ENCODE measurements at regions not wholly inside any gene's neighbourhood (a gene's known extent, or its start where the extent isn't known, plus 50 kb on each side); places are given as distances from the start of the nearest gene placed in this dataset.

DNA sequence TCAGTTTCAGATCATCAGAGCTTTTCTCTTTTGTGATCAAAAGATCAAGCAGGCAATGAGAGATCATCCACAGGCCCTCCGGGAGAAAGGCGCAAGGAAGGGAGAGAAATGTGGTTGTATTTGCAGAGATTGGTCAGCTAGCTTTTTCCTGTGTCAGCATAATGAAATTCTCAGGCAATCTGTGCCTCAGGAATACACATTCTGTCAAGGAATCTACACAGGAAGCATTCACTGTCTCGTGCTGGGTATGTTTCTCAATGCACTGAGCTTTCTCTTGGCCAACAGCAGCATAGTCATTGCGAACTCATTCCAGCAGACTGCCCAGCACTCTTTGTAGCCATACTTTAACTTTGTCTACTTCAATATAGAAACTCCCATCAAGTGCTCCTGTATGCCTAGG is 413.7 kb downstream of the PPP3CA start:
- H3K36me3 ChIP-seq: no peaks in the 10 kb centered on the region

DNA sequence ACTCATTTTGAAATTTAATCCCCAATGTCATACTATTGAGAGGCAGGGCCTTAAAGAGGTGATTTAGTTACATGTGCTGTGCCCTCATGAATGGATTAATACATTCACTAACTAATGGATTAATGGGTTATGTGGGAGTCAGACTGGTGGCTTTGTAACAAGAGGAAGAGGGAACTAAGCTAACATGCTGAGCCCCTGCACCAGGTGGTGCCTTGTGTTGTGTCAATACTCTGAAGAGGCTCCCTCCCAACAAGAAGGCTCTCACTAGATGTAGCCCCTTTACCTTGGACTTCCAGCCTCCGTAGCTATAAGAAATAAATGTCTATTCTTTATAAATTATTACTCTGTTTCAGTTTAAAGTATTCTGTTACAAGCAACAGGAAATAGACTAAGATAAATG is 411.9 kb upstream of the EMCN start:
- 73% methylated on average over 1 of the region's 1 CpG for WGBS
- Histone ChIP-seq H3K4me1 (peaks cover 0 to 10% (median 0%) of the 10 kb centered on the region in 4 donors), H3K4me3 (no peak overlapping the region), H3K9me3 (no peaks in the 10 kb centered on the region), H3K27ac (replicated peaks in 1 of 4) (no peak overlapping the region), H3K36me3 (no peaks in the 10 kb centered on the region), H3K27me3 (no peaks in the 10 kb centered on the region)
- intact Hi-C loops (cut with DNase I): no loop called here
- TF ChIP-seq POLR2A (IDR thresholded peaks at IDR 0.05; ENCODE audit: low read depth) (no peak), EP300 (IDR thresholded peaks at IDR 0.05) (no peak), POLR2AphosphoS5 (IDR thresholded peaks at IDR 0.05) (no peak)
- TF ChIP-seq, protein P1, sequence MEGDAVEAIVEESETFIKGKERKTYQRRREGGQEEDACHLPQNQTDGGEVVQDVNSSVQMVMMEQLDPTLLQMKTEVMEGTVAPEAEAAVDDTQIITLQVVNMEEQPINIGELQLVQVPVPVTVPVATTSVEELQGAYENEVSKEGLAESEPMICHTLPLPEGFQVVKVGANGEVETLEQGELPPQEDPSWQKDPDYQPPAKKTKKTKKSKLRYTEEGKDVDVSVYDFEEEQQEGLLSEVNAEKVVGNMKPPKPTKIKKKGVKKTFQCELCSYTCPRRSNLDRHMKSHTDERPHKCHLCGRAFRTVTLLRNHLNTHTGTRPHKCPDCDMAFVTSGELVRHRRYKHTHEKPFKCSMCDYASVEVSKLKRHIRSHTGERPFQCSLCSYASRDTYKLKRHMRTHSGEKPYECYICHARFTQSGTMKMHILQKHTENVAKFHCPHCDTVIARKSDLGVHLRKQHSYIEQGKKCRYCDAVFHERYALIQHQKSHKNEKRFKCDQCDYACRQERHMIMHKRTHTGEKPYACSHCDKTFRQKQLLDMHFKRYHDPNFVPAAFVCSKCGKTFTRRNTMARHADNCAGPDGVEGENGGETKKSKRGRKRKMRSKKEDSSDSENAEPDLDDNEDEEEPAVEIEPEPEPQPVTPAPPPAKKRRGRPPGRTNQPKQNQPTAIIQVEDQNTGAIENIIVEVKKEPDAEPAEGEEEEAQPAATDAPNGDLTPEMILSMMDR (IDR thresholded peaks at IDR 0.05): no peak
- DNase-seq (ENCODE audit: extremely low spot score): no peak

More for the DNA sequence above, 413.7 kb downstream of the PPP3CA start:
- Histone ChIP-seq H3K27ac (replicated peaks in 1 of 4) (no peak overlapping the region), H3K27me3 (no peaks in the 10 kb centered on the region), H3K9me3 (no peaks in the 10 kb centered on the region), H3K4me3 (no peak overlapping the region), H3K4me1 (peaks cover 0 to 10% (median 0%) of the 10 kb centered on the region in 4 donors)
- WGBS: 61% methylated on average over 4 of the region's 4 CpGs
- TF ChIP-seq POLR2AphosphoS5 (IDR thresholded peaks at IDR 0.05) (no peak), EP300 (IDR thresholded peaks at IDR 0.05) (no peak), POLR2A (IDR thresholded peaks at IDR 0.05; ENCODE audit: low read depth) (no peak)
- TF ChIP-seq, protein P1 (IDR thresholded peaks at IDR 0.05): no peak
- DNase-seq (ENCODE audit: extremely low spot score): no peak
- intact Hi-C loops (cut with DNase I): no loop called here

DNA sequence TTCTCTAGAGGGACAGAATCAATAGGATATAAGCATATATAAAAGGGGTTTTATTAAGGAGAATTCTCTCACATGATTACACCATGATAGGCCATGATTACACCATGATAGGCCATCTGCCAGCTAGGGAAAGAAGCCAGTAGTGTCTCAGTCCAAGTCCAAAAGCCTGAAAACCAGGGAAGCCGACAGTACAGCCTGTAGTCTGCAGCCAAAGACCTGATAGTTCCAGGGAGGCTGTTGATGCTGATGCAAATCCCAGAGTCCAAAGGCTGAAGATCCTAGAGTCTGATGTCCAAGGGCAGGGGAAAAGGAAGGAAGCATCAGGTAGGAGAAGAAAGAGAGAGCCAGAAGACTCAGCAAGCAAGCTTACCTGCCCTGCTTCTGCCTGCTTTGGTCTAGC is 411.3 kb upstream of the EMCN start:
- peaks cover 0 to 10% (median 0%) of the 10 kb centered on the region in 4 donors for H3K4me1 ChIP-seq
- TF ChIP-seq, protein P1 (IDR thresholded peaks at IDR 0.05): no peak
- no peak for TF ChIP-seq POLR2AphosphoS5 (IDR thresholded peaks at IDR 0.05)
- TF ChIP-seq POLR2A (IDR thresholded peaks at IDR 0.05; ENCODE audit: low read depth): no peak
- no peak for TF ChIP-seq EP300 (IDR thresholded peaks at IDR 0.05)
- intact Hi-C loops (cut with DNase I): no loop called here
- H3K4me3 ChIP-seq: no peak overlapping the region
- no peaks in the 10 kb centered on the region for H3K9me3 ChIP-seq
- whole genome bisulfite sequencing: 88% methylated on average over 1 of the region's 1 CpG
- no peaks in the 10 kb centered on the region for H3K27me3 ChIP-seq
- H3K27ac ChIP-seq (replicated peaks in 1 of 4): no peak overlapping the region
- no peak for DNase-seq (ENCODE audit: extremely low spot score)
- H3K36me3 ChIP-seq: no peaks in the 10 kb centered on the region

DNA sequence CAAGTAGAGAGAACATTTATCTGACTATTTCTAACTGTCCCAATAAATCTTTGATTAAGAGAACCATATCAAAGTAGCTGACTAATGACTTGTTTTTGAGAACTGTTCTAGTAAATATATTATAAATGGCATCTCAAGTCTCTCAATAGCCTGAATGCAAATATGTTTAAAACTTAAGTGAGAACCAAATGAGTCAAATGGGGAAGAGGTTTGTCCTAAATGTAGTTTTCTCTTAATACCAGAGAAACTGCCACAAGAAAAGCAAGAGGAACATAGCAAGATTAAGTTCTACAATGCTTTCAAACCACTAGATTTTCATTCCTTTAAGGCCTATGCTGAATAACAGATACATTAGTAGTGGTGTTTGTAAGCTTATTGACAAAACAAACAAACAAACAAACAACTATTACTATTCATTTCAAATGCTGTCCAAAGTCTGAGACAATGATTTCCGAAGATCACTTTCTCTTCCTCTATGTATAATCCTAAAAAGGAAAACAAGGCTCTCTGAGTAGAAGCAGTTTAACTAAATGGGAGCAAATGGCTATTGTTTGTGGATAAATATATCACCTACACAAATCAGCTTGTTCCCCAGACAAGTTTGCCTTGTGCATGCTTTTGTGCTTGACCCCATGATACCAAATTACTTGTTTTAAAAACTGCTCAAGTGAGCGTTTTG is 408.4 kb upstream of the EMCN start:
- Histone ChIP-seq H3K9me3 (no peaks in the 10 kb centered on the region), H3K27ac (replicated peaks in 1 of 4) (no peak overlapping the region), H3K36me3 (no peaks in the 10 kb centered on the region), H3K4me1 (no peaks in the 10 kb centered on the region), H3K27me3 (no peaks in the 10 kb centered on the region), H3K4me3 (no peak overlapping the region)
- no peak for TF ChIP-seq EP300 (IDR thresholded peaks at IDR 0.05)
- TF ChIP-seq POLR2AphosphoS5 (IDR thresholded peaks at IDR 0.05): no peak
- TF ChIP-seq, protein P1 (IDR thresholded peaks at IDR 0.05): no peak
- TF ChIP-seq POLR2A (IDR thresholded peaks at IDR 0.05; ENCODE audit: low read depth): no peak
- intact Hi-C loops (cut with DNase I): no loop called here
- 78% methylated on average over 2 of the region's 2 CpGs for WGBS
- DNase-seq (ENCODE audit: extremely low spot score): no peak

DNA sequence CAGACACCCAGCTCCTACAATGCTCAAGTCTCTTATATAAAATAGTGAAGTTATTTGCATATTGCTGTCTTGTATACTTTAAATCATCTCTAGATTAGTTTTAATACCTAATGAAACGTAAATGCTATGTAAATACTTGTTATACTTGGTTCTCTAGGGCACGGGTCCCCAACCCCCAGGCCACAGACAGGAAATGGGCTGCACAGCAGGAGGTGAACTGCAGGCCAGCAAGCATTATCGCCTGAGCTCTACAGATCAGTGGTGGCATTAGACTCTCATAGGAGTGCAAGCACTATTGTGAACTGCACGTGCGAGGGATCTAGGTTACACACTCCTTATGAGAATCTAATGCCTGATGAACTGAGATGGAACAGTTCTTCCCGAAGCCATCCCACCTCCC is 395.9 kb upstream of the EMCN start:
- H3K27ac ChIP-seq (replicated peaks in 1 of 4): no peak overlapping the region
- no peaks in the 10 kb centered on the region for H3K27me3 ChIP-seq
- DNase-seq (ENCODE audit: extremely low spot score): no peak
- H3K4me1 ChIP-seq: no peaks in the 10 kb centered on the region
- TF ChIP-seq, protein P1 (IDR thresholded peaks at IDR 0.05): no peak
- no peak for TF ChIP-seq POLR2A (IDR thresholded peaks at IDR 0.05; ENCODE audit: low read depth)
- TF ChIP-seq EP300 (IDR thresholded peaks at IDR 0.05): no peak
- no peak for TF ChIP-seq POLR2AphosphoS5 (IDR thresholded peaks at IDR 0.05)
- no peak overlapping the region for H3K4me3 ChIP-seq
- H3K36me3 ChIP-seq: no peaks in the 10 kb centered on the region
- intact Hi-C loops (cut with DNase I): no loop called here
- WGBS: 72% methylated on average over 6 of the region's 6 CpGs
- H3K9me3 ChIP-seq: peaks cover 0 to 5% (median 2%) of the 10 kb centered on the region in 4 donors

Measured in esophagus muscularis mucosa (tissue), 4 donors.